Testis (tissue), 2 donors: ENCODE measurements at regions not wholly inside any gene's neighbourhood (a gene's known extent, or its start where the extent isn't known, plus 50 kb on each side); places are given as distances from the start of the nearest gene placed in this dataset.

Experiments
- CTCF ChIP-seq, 3 experiments: fragments of 450-650 bp in 2 of 3; fragments of 200-600 bp in 1 of 3; sonication (generic) in 1 of 3; IDR thresholded peaks; one replicate each; pipeline ENCODE4 v1.5.1; 2016 to 2019; ENCODE audit warnings: antibody characterized with exemption in 3 of 3, mild to moderate bottlenecking in 2 of 3, moderate library complexity in 1 of 3
- POLR2A ChIP-seq: fragments of 450-650 bp; IDR thresholded peaks from one replicate; pipeline ENCODE4 v1.6.1; 2017; ENCODE audit warnings: antibody characterized with exemption, mild to moderate bottlenecking, moderate library complexity

GRCh38 chr21:28371713-28372112 lies 621.0 kb downstream of the LTN1 start:
- TF ChIP-seq POLR2A (no peak), CTCF (IDR thresholded peaks at IDR 0.05) (no peak)
